Ovary (tissue), 7 donors: ENCODE measurements at regions not wholly inside any gene's neighbourhood (a gene's known extent, or its start where the extent isn't known, plus 50 kb on each side); places are given as distances from the start of the nearest gene placed in this dataset. TPM values are rescaled to one million over a fixed set of nuclear protein-coding genes. Genes with fewer than 3 reads are reported as not detected.

Source experiments
- DNase-seq, 5 donors: peaks; one replicate each; pipeline ENCODE4 v3.0.0-alpha.2; 2019 to 2020
- H3K27ac ChIP-seq, 2 donors: fragments of 200-600 bp; one replicate each; pipeline versions ENCODE4 v1.5.1 to v1.8.0; 2019 to 2022
- H3K27me3 ChIP-seq: fragments of 200-600 bp; one replicate; pipeline ENCODE4 v1.8.0; 2022
- H3K36me3 ChIP-seq: fragments of 200-600 bp; sonication (generic); one replicate; pipeline ENCODE4 v1.5.1; 2019
- H3K4me1 ChIP-seq: one replicate; pipeline ENCODE4 v1.8.1; 2013; ENCODE audit warnings: mild to moderate bottlenecking, moderate library complexity; ENCODE audit not compliant: insufficient read depth
- H3K4me3 ChIP-seq: fragments of 200-600 bp; sonication (generic); one replicate; pipeline ENCODE4 v1.5.1; 2017
- H3K9me3 ChIP-seq, 2 donors: fragments of 200-600 bp in 1 of 2; sonication (generic) in 1 of 2; one replicate each; pipeline versions ENCODE4 v1.5.1 to v1.8.1; 2013 to 2019; ENCODE audit warnings: mild to moderate bottlenecking in 1 of 2, moderate library complexity in 1 of 2
- CTCF ChIP-seq, 3 donors: fragments of 450-650 bp in 2 of 3; fragments of 200-600 bp in 1 of 3; IDR thresholded peaks; one replicate each; pipeline versions ENCODE4 v1.5.1 to v1.8.0; 2016 to 2022; ENCODE audit warnings: antibody characterized with exemption in 3 of 3, mild to moderate bottlenecking in 1 of 3
- EP300 ChIP-seq: sonication (generic); formaldehyde crosslinking; IDR thresholded peaks from one replicate; pipeline ENCODE4 v1.6.1; 2017; ENCODE audit warnings: antibody characterized with exemption
- POLR2A ChIP-seq: fragments of 450-650 bp; IDR thresholded peaks from one replicate; pipeline ENCODE4 v1.6.1; 2017; ENCODE audit warnings: antibody characterized with exemption, mild to moderate bottlenecking, moderate library complexity
- WGBS, 3 donors: extraction: QIAGEN DNeasy Blood & Tissue Kit in 1 of 3; methylation state at CpG; one replicate each; pipeline versions ENCODE4 v1.1.5 to v1.1.7; 2013 to 2017; 5-methylcytosine and 5-hydroxymethylcytosine counted together
- intact Hi-C, 4 donors: fragments of 100-400 bp; cut with DNase I; formaldehyde crosslinking; loops; one replicate each; pipeline versions ENCODE4 v1.11.0 to v1.15.1; 2022 to 2023
- small RNA-seq: library from RNA; depleted of rRNA; stranded (forward); fragments of <200 nt; gene quantifications from one replicate; pipeline ENCODE3, GENCODE V24; 2016
- donor health status: DM: no; HTN: no; CAD: no; lungs with moderate emphysema.
- donor health status: DM: no; HTN: no; CAD: no.
- donor health status: Bipolar disorder and iron deficiency.
- donor health status: DM: no; HTN: no; CAD: no.
- donor health status: DM: yes; HTN: yes; CAD: no.

GRCh38 chrX:22922961-22923360 is 76.8 kb upstream of the DDX53 start:
- Histone ChIP-seq H3K4me3 (no peak overlapping the region), H3K4me1 (no peaks in the 10 kb centered on the region), H3K27me3 (no peaks in the 10 kb centered on the region), H3K9me3 (no peaks in the 10 kb centered on the region), H3K36me3 (no peaks in the 10 kb centered on the region), H3K27ac (no peak overlapping the region)
- 34 to 52% (median 38%) methylated on average over 5 of the region's 5 CpGs for WGBS, 3 donors
- TF ChIP-seq CTCF (IDR thresholded peaks at IDR 0.05) (no peak), POLR2A (no peak), EP300 (no peak)
- DNase-seq: peak in 2 of 5 donors; percentile 10 to 16
- intact Hi-C loops: no loop called here

GRCh38 chrX:22934640-22935039 is 65.1 kb upstream of the DDX53 start:
- Histone ChIP-seq H3K27ac (no peak overlapping the region), H3K4me1 (no peaks in the 10 kb centered on the region), H3K36me3 (no peaks in the 10 kb centered on the region), H3K4me3 (no peak overlapping the region), H3K9me3 (no peaks in the 10 kb centered on the region), H3K27me3 (no peaks in the 10 kb centered on the region)
- TF ChIP-seq POLR2A (no peak), EP300 (no peak), CTCF (IDR thresholded peaks at IDR 0.05) (no peak)
- intact Hi-C loops: no loop called here
- 62 to 74% (median 72%) methylated on average over 2 of the region's 2 CpGs for WGBS, 3 donors
- DNase-seq: no peak

GRCh38 chrX:22944945-22945344 is 54.8 kb upstream of the DDX53 start:
- Histone ChIP-seq H3K4me1 (no peaks in the 10 kb centered on the region), H3K27ac (no peak overlapping the region), H3K36me3 (no peaks in the 10 kb centered on the region), H3K4me3 (no peak overlapping the region), H3K9me3 (no peaks in the 10 kb centered on the region), H3K27me3 (no peaks in the 10 kb centered on the region)
- intact Hi-C loops: no loop called here
- TF ChIP-seq POLR2A (no peak), EP300 (no peak), CTCF (IDR thresholded peaks at IDR 0.05) (no peak)
- WGBS, 3 donors: 92 to 98% (median 94%) methylated on average over 1 of the region's 1 CpG
- DNase-seq: no peak

Small RNA genes lying in the stretch of these regions (small RNA-seq; reads per million reads assigned to genes)
- gene RNU6-266P: not detected
